ENCODE measurements at regions not wholly inside any gene's neighbourhood (a gene's known extent, or its start where the extent isn't known, plus 50 kb on each side); places are given as distances from the start of the nearest gene placed in this dataset.

GRCh38 chr3:80994767-80995166, 766.7 kb downstream of the GBE1 start:
- peak overlapping the region; percentile 13 to 14 for H3K27ac ChIP-seq (ENCODE audit: low read depth in 1 of 2, low read length in 2 of 2)
- H3K4me1 ChIP-seq (ENCODE audit: control insufficient read depth in 4 of 4, insufficient read depth in 4 of 4, low read length in 3 of 4), result peaks cover 2 to 37% (median 21%) of the 10 kb centered on the region in 4 donors
- 34% methylated on average over 2 of the region's 2 CpGs for WGBS
- H3K27me3 ChIP-seq (ENCODE audit: control insufficient read depth in 4 of 4, insufficient read depth in 4 of 4, low read length in 3 of 4), result no peaks in the 10 kb centered on the region
- TF ChIP-seq YY1 (IDR thresholded peaks at IDR 0.05) (no peak), EGR1 (IDR thresholded peaks at IDR 0.05; ENCODE audit: low read depth in 2 of 2) (no peak), RXRA (IDR thresholded peaks at IDR 0.05) (no peak), SP1 (IDR thresholded peaks at IDR 0.05) (no peak), FOXA2 (IDR thresholded peaks at IDR 0.05) (no peak), GABPA (IDR thresholded peaks at IDR 0.05 in 1 of 2, conservative IDR thresholded peaks at IDR 0.05 in 1 of 2) (peak in 1 of 2 donors; percentile 58), ATF3 (IDR thresholded peaks at IDR 0.05) (no peak), TAF1 (conservative IDR thresholded peaks at IDR 0.05) (no peak), MAX (IDR thresholded peaks at IDR 0.05) (no peak), HNF4A (conservative IDR thresholded peaks at IDR 0.05) (peak; percentile 58 to 71), RAD21 (IDR thresholded peaks at IDR 0.05) (no peak)
- H3K9me3 ChIP-seq (ENCODE audit: control insufficient read depth in 4 of 4, low read length in 3 of 4), result no peaks in the 10 kb centered on the region
- DNase-seq (ENCODE audit: low spot score), result no peak
- peak overlapping the region; percentile 31 to 68 for H3K9ac ChIP-seq (ENCODE audit: low read depth in 1 of 2, low read length in 2 of 2)
- H3K36me3 ChIP-seq (ENCODE audit: control insufficient read depth in 4 of 4, insufficient read depth in 3 of 4, low read depth in 1 of 4, low read length in 3 of 4), result no peaks in the 10 kb centered on the region
- peak overlapping the region; percentile 43 to 73 (median 66) for H3K4me3 ChIP-seq (ENCODE audit: low read depth in 1 of 3, low read length in 3 of 3)

GRCh38 chr3:80994085-80994665, 767.3 kb downstream of the GBE1 start:
- peak overlapping the region; percentile 13 to 48 for H3K27ac ChIP-seq (ENCODE audit: low read depth in 1 of 2, low read length in 2 of 2)
- WGBS, result 37% methylated on average over 3 of the region's 3 CpGs
- peak overlapping the region; percentile 58 to 68 for H3K9ac ChIP-seq (ENCODE audit: low read depth in 1 of 2, low read length in 2 of 2)

More at GRCh38 chr3:80994085-80994665, 767.3 kb downstream of the GBE1 start:
- Histone ChIP-seq H3K4me1 (ENCODE audit: control insufficient read depth in 4 of 4, insufficient read depth in 4 of 4, low read length in 3 of 4) (peaks cover 0 to 31% (median 20%) of the 10 kb centered on the region in 4 donors), H3K36me3 (ENCODE audit: control insufficient read depth in 4 of 4, insufficient read depth in 3 of 4, low read depth in 1 of 4, low read length in 3 of 4) (no peaks in the 10 kb centered on the region), H3K27me3 (ENCODE audit: control insufficient read depth in 4 of 4, insufficient read depth in 4 of 4, low read length in 3 of 4) (no peaks in the 10 kb centered on the region), H3K9me3 (ENCODE audit: control insufficient read depth in 4 of 4, low read length in 3 of 4) (no peaks in the 10 kb centered on the region), H3K4me3 (ENCODE audit: low read depth in 1 of 3, low read length in 3 of 3) (peak overlapping the region; percentile 43 to 73 (median 66))
- peak; percentile 70 for TF ChIP-seq TAF1 (conservative IDR thresholded peaks at IDR 0.05)
- TF ChIP-seq REST (IDR thresholded peaks at IDR 0.05), result peak; percentile 9
- TF ChIP-seq YY1 (IDR thresholded peaks at IDR 0.05), result peak; percentile 2
- TF ChIP-seq HNF4G (IDR thresholded peaks at IDR 0.05), result no peak
- DNase-seq (ENCODE audit: low spot score), result no peak
